ENCODE measurements at regions not wholly inside any gene's neighbourhood (a gene's known extent, or its start where the extent isn't known, plus 50 kb on each side); places are given as distances from the start of the nearest gene placed in this dataset.

DNA sequence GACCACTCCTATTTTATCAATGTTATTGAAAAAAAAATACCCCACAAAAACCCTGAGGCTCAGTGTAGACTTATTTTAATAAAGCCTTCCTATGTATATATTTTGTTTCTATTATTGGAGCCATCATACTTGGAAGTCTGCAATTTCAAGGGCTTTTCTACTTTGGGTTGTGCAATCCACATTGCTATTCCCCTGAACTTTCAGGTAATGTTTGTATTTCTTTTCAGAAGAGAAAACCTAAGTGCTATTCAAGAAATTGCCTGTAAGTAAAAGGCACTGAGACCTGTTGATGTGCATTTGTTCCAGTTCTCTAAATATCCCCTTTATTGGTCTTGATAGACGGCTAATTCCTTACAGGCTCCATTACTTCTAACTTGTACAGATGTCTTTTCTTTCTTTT is 280.7 kb upstream of the RAG2 start:
- TF ChIP-seq POLR2A (IDR thresholded peaks at IDR 0.05) (no peak), EP300 (IDR thresholded peaks at IDR 0.05) (no peak)
- TF ChIP-seq, protein P1, sequence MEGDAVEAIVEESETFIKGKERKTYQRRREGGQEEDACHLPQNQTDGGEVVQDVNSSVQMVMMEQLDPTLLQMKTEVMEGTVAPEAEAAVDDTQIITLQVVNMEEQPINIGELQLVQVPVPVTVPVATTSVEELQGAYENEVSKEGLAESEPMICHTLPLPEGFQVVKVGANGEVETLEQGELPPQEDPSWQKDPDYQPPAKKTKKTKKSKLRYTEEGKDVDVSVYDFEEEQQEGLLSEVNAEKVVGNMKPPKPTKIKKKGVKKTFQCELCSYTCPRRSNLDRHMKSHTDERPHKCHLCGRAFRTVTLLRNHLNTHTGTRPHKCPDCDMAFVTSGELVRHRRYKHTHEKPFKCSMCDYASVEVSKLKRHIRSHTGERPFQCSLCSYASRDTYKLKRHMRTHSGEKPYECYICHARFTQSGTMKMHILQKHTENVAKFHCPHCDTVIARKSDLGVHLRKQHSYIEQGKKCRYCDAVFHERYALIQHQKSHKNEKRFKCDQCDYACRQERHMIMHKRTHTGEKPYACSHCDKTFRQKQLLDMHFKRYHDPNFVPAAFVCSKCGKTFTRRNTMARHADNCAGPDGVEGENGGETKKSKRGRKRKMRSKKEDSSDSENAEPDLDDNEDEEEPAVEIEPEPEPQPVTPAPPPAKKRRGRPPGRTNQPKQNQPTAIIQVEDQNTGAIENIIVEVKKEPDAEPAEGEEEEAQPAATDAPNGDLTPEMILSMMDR (IDR thresholded peaks at IDR 0.05): no peak

Measured in ovary (tissue), 3 donors.